ENCODE measurements at regions not wholly inside any gene's neighbourhood (a gene's known extent, or its start where the extent isn't known, plus 50 kb on each side); places are given as distances from the start of the nearest gene placed in this dataset.

- CTCF ChIA-PET: no interaction called here
Measured at GRCh38 chr2:7811073-7811472, 870.8 kb upstream of the ID2 start.

GRCh38 chr2:7812231-7812995, 869.4 kb upstream of the ID2 start:
- no peak overlapping the region for H3K4me3 ChIP-seq (ENCODE audit: low read depth, low read length, poor library complexity, severe bottlenecking)
- H3K27me3 ChIP-seq (replicated peaks; ENCODE audit: insufficient read depth, low read depth, low read length, poor library complexity): no peaks in the 10 kb centered on the region
- no peaks in the 10 kb centered on the region for H3K4me1 ChIP-seq (ENCODE audit: insufficient read depth, low read length, poor library complexity, severe bottlenecking)
- no TSS peak for BruUV-seq (replicated peaks)
- no peak overlapping the region for H3K27ac ChIP-seq (ENCODE audit: low read depth, low read length, poor library complexity, severe bottlenecking)
- intact Hi-C loops (cut with micrococcal nuclease; ENCODE audit: unreplicated experiment): no loop called here
- H3K36me3 ChIP-seq (ENCODE audit: insufficient read depth, low read length, poor library complexity, severe bottlenecking): no peaks in the 10 kb centered on the region
- TF ChIP-seq EZH2 (IDR thresholded peaks at IDR 0.05; ENCODE audit: borderline replicate concordance, low read depth, low read length, poor library complexity, severe bottlenecking): no peak
- TF ChIP-seq CTCF (conservative IDR thresholded peaks at IDR 0.05; ENCODE audit: low read depth, low read length): no peak
- ChIA-PET POLR2A (ENCODE audit: low non-redundant PET) (no interaction called here), CTCF (no interaction called here)
- DNase-seq (ENCODE audit: low spot score): no peak
- no peaks in the 10 kb centered on the region for H3K9me3 ChIP-seq (ENCODE audit: low read depth, low read length, poor library complexity, severe bottlenecking)

More at GRCh38 chr2:7811073-7811472, 870.8 kb upstream of the ID2 start:
- BruUV-seq (replicated peaks): no TSS peak
- no peak overlapping the region for H3K27ac ChIP-seq (ENCODE audit: low read depth, low read length, poor library complexity, severe bottlenecking)
- POLR2A ChIA-PET (ENCODE audit: low non-redundant PET): interaction anchor here (0.6 kb wide), 1 partner anchor 174 kb away, joined by 3 read pairs; no protein-coding TSS in a partner anchor
- no peak for TF ChIP-seq EZH2 (IDR thresholded peaks at IDR 0.05; ENCODE audit: borderline replicate concordance, low read depth, low read length, poor library complexity, severe bottlenecking)
- TF ChIP-seq CTCF (conservative IDR thresholded peaks at IDR 0.05; ENCODE audit: low read depth, low read length): no peak
- no peak overlapping the region for H3K4me3 ChIP-seq (ENCODE audit: low read depth, low read length, poor library complexity, severe bottlenecking)
- H3K27me3 ChIP-seq (replicated peaks; ENCODE audit: insufficient read depth, low read depth, low read length, poor library complexity): no peaks in the 10 kb centered on the region
- H3K36me3 ChIP-seq (ENCODE audit: insufficient read depth, low read length, poor library complexity, severe bottlenecking): no peaks in the 10 kb centered on the region
- no peaks in the 10 kb centered on the region for H3K9me3 ChIP-seq (ENCODE audit: low read depth, low read length, poor library complexity, severe bottlenecking)
- H3K4me1 ChIP-seq (ENCODE audit: insufficient read depth, low read length, poor library complexity, severe bottlenecking): no peaks in the 10 kb centered on the region
- DNase-seq (ENCODE audit: low spot score): no peak
- intact Hi-C loops (cut with micrococcal nuclease; ENCODE audit: unreplicated experiment): no loop called here

GRCh38 chr2:7813541-7814292, 868.1 kb upstream of the ID2 start:
- Histone ChIP-seq H3K27me3 (replicated peaks; ENCODE audit: insufficient read depth, low read depth, low read length, poor library complexity) (no peaks in the 10 kb centered on the region), H3K27ac (ENCODE audit: low read depth, low read length, poor library complexity, severe bottlenecking) (no peak overlapping the region), H3K4me1 (ENCODE audit: insufficient read depth, low read length, poor library complexity, severe bottlenecking) (no peaks in the 10 kb centered on the region), H3K9me3 (ENCODE audit: low read depth, low read length, poor library complexity, severe bottlenecking) (no peaks in the 10 kb centered on the region), H3K4me3 (ENCODE audit: low read depth, low read length, poor library complexity, severe bottlenecking) (no peak overlapping the region), H3K36me3 (ENCODE audit: insufficient read depth, low read length, poor library complexity, severe bottlenecking) (no peaks in the 10 kb centered on the region)
- intact Hi-C loops (cut with micrococcal nuclease; ENCODE audit: unreplicated experiment): no loop called here
- TF ChIP-seq EZH2 (IDR thresholded peaks at IDR 0.05; ENCODE audit: borderline replicate concordance, low read depth, low read length, poor library complexity, severe bottlenecking): no peak
- no peak for TF ChIP-seq CTCF (conservative IDR thresholded peaks at IDR 0.05; ENCODE audit: low read depth, low read length)
- ChIA-PET POLR2A (ENCODE audit: low non-redundant PET) (no interaction called here), CTCF (no interaction called here)
- no peak for DNase-seq (ENCODE audit: low spot score)
- no TSS peak for BruUV-seq (replicated peaks)
